Stimulated activated CD4-positive, alpha-beta T cell treated with anti-CD3 and anti-CD28 coated beads, Interleukin-15, amount 100 ng/mL, for 48 hours (primary cell): ENCODE measurements at regions not wholly inside any gene's neighbourhood (a gene's known extent, or its start where the extent isn't known, plus 50 kb on each side); places are given as distances from the start of the nearest gene placed in this dataset.
"Not testable (repeated sequence)": the region's sequence is repeated elsewhere in the genome, so short reads cannot be mapped to it uniquely, and the experiment has no call there.

Source experiments
- DNase-seq, 2 donors: peaks; one replicate each; pipeline ENCODE4 v3.0.0-alpha.2; 2020; ENCODE audit warnings: low read depth in 2 of 2

DNA sequence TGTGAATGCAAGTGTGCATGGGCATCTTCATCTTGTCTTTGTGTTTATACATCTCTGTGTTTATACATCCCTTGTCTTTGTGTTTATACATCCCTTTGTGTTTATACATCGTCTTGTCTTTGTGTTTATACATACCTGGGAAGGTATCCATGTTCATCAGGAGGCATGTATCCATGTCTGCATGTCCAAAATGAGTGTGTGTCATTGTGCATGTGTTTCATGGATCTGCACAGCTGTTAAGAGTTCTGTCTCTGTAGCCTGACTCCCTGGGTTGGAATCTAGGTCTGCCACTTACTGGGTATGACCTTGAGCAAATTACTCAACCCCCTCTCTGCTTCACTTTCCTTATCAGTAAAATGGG lies 50.1 kb upstream of the SIRPA start:
- no peak for DNase-seq

DNA sequence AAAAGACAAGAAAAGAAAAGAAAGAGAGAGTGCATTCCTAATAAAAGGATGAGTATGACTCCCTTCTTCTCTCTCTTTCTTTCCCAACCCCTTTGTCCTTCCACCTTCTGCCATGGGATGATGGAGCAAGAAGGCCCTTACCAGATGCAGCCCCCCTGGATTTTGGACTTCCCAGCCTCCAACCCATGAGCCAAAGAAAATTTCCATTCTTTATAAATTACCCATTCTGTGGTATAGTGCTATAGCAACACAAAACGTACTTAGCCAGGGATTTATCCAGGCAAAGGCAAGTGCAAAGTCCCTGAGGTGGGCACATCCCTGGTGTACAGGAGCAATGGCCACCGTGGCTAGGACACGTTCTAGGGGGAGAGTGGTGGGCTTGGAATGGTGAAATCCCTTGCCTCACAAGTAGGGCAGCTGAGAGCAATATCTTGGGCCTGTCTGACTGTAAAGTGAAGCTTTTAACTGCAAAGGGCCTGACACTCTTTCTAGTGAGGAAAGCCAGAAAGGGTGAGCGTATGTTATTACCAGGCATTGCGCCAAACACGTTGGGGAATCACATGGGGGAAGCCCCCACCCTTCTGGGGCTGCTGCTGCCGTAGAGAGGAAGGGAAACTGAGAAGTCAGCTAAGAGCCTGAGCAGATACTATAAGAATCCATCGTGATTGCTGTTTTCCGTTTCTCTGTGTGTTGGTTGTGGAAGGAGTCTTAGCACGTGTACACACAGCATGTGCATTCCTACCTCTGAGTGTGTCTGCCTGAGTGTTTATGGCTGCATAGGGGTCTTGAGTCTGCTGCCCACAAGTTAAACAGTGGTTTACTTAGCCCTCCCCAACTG lies 50.7 kb upstream of the SIRPA start:
- DNase-seq, result peak; percentile 14 to 36

DNA sequence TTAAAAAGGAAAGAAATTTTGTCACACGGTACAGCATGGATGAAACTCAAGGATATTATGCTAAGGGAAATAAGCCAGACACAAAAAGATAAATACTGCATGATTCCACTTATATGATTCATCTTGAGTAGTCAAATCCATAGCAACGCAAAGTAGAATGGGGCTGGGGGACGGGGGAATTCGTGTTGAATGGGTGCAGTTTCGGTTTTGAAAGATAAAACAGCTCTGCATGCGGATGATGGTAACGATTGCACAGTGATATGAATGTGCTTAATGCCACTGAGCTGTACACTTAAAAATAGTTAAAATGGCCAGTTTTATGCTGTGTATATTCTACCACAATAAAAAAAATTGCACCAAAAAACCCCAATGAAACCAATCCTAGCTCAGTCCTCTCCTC lies 52.9 kb upstream of the SIRPA start:
- no peak for DNase-seq

DNA sequence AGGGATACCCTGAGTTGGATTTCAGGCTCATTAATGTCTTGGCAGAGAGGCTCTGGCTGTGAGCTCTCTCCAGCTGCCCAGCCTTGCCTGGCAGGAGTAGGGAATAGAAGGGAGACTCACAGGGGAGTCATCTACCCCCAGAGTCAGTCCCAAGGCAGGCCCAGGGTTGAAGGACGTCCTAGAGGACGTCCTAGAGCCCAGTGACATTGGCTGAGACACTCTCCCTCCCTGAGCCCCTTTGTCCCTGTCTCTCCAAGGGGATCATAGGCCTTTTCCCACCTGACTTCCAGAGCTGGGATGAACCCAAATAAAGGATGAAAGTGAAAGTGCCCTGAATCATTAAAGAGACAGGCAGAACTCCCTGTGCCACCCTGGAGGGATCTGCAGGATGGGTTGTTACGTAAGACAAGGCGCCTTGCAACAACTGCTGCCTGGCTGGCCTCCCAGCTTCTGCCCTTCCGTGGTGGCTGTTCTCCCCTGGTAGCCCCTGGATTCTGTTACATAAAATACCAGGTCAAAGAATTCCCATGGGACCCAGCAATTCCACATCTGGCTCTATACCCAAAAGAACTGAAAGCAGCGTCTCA lies 53.6 kb upstream of the SIRPA start:
- DNase-seq, result no peak

DNA sequence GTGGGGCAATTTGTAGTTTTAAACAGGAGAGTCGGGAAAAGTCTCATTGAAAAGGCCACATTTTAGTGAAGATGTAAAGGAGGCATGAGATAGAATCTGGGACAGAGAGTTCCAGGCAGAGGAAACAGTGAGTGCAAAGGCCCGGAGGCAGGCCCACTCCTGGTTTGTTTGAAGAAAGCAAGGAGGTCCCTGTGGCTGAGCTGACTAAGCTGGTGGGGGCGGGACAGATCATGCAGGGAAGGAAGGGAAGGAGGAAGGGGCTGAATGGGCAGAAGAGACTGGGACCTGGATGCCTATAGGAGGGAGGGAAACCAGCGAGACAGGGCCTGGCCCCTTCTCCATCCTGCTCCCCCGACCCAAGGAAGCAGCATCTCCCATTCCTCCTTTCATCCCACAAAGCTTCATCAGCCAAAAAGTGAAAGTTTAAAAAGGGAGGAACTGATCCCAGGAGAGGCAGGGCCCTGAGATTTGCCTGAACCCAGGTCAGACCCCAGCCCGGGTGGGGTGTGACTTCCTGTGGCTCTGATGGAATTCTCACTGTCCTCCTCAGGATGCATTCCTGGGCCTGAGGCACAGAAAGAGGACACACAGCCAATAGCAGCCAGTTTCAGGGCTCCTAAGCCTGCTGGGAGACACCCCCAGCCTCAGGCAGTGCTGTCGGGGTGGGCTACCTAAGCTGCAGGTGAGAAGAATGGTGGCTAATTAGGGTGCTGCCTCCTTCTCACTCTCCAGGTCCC lies 54.2 kb upstream of the SIRPA start:
- no peak for DNase-seq

DNA sequence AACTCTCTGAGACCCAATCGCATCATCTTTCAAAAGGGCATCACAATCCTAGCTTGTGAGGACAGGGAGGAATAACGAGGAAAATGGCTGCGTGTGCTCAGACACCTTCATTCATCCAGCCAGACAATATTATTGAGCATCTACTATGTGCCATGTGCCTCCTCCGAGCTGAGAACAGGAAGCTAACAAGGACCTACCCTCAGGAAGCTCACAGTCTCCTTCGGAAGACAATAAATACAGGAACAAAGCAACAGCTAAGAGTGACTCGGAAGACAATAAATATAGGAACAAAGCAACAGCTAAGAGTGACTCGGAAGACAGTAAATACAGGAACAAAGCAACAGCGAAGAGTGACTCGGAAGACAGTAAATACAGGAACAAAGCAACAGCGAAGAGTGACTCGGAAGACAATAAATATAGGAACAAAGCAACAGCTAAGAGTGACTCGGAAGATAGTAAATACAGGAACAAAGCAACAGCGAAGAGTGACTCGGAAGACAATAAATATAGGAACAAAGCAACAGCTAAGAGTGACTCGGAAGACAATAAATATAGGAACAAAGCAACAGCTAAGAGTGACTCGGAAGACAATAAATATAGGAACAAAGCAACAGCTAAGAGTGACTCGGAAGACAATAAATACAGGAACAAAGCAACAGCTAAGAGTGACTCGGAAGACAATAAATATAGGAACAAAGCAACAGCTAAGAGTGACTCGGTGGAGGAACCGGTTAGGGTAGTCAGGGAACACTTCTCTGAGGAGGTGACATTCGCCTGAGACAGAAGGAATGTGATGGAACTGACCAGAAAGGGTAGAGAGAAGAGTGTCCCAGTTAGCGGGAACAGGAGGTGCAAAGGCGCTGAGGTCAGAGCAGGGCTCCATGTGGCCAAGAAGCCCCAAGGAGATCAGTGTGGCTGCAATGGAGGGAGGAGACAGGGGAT lies 55.6 kb upstream of the SIRPA start:
- DNase-seq, result not testable (repeated sequence)

DNA sequence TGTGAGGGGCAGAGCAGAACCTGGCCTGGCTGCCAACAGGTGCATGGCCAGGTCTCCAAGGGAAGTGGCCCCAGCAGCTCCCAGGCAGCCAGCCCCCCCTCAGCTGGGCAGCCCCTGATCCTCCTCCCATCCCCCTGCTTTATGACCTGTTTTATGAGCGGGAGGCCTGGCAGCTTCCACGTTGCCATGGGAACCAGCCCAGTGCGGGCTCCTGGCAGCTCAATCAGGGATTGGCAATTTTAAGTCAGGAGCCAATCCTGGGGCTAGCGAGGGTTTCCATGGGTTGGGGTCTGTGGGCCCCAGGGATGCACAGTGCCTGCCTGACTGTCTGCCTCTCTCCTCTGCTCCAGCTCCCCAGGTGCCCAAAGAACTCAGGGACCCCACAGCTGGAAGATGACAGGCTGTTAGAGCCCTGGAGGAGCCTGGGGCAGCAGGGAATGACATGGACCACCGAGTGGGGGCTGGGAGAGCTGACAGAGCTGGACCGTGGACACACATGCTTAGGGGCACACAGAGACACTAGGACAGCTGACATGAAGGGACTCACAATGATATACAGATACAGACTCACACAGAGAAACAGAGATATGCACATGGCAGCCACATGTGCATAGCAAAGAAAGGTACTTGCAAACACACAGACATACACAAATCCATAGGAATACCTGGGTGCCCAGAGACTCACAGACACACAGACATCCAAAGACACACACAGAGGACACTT lies 56.5 kb upstream of the SIRPA start:
- no peak for DNase-seq

DNA sequence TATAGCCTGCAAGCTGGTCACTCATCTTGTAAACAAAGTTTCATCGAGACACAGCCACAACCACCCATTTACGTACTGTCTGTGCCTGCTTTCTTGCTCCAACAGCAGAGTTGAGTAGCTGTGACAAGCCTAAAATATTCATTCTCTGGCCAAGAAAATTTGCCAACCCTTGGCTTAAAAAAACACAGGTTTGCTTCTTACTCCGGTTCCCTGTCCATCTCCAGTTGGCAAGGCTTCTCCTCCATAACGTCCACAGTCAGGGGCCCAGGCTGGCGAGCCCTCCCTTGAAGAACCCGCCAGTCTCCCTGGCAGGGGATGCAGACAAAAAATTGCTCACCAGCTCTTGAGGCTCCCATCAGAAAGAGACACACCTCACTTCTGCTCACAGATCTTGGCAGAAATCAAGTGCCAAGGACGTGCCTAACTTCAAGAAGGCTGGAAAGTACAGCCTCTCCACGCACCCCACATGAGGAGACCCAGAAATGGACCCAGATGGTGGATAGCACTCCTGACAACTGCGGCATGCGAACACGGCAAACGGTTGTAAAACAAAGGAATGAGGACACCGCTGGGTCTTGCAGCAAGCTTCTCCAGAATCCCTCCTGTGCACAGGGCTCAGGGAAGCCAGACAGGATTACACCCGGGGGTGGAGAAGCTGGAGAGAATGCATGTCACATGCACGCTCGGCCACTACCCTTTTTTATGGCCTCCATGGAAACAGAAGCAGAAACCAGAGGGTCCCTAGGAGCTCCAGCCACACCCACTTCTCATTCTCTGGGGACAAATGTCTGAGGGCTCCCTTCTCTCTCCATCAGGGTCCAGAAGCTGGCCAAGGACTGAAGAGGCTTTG lies 59.8 kb upstream of the SIRPA start:
- DNase-seq, result no peak

DNA sequence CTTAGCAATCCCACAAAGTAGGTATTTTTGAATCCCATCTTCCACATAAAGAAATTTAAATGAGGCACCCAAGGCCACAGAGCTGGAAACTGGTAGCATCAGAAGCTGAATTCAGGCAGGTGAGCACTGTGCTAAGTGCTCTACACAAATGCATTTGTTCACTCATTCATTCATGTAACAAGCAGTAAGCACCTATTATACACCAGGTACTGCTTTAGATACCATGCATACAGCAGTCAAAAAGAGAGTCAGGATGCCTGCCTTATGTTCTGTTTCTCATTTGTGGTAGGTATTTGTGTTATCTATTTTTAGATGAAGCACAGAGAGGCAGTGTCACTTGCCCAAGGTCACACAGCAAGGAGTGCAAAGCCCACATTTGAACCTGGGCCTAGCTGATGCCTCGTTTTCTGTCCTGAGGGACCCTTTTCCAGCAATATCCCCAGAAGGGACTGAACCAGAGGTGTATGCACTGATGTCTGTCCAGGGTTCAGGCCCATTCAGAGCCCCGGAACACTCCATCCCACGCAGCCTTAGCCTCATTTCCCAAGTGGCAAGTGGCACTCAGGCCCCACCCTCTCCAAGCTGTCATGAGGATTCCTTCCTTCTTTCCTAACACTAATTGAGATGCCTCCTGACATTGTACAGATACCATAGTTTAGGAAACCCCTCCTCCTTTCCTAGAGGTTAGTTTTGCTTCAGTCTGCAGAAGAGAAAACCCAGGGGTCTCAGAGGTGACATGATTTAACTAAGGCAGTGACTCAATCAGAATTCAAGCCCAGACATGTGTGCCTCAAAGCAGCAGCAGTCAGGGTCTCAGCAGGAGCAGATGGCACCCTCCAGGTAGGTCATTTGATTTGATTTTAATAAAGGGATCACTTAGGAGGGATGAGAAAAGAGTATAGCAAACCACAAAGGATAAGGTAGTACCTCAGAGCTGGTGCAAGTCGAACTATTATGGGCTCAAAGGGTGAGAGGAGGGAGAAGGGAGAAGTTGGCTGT lies 61.2 kb upstream of the SIRPA start:
- DNase-seq, result no peak

DNA sequence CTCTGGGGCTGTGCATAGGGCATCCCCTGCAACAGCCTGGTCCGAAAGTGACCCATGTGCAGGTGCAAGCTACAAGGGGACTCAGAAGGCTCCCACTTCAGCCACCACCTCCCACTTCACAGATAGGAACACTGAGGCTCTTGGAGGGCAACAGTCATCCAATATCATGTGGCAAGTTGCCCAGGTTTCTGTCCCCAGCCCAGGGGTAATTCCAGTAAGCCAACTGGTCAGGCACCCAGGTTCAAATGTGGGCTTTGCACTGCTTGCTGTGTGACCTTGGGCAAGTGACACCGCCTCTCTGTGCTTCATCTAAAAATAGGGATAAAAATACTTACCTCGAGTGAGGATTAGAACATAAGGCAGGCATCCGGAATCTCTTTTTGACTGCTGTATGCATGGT lies 62.0 kb upstream of the SIRPA start:
- DNase-seq, result no peak

DNA sequence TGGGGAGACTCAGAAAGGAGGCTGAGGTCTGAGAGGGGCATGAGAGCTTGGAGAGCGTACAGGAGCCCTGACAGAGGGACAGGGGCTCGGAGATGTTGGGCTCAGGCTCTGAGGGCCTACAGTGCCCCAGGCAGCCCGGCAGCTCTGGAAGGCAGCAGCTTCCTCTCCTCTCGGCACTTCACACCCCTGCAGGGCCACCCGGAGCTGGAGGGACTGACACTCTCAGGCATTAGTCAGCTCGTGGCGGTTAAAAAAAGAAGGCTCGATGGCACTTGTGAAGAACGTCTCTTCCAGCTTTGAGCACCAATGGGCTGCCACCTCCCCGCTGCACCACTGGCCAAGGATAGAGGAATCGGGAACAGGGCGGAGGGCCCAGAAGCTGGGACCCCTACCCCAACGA lies 62.6 kb upstream of the SIRPA start:
- DNase-seq, result no peak

DNA sequence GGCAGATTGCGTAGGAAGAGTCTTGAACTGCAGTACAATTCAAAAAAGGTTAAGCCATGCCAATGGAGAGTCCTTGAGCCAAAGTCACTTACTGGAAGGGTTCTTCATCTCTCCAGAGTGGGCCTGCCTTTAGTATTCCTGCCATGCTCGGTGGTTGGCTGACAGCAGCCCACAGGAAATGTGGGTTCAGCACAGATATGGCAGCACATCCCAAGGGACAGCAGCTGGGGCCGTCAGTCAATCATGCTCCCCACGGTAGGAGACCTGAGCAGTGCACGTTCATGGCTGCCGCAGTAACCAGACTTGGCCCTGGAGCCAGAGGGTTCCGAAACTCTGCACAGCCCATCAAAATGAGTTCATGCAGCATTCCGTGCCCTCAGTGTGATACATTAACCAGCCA lies 63.6 kb upstream of the SIRPA start:
- no peak for DNase-seq

DNA sequence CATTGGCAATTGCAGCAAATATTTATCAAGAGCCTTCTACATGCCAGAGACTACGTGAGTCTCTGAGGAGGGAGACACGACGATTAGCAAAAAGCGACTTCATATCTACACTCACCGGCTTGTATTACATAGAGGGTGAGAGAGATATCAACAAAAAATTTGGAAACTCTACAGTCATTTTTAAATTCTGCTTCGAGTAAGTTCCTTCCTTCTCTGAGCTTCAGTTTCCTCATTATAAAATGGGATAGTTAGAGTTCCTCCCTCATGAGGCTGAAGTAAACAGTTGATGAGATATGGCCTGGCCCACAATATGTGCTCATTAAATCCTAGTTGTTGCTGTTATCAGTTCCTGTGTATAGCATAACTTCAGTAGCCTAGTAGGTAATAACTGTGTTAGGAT lies 64.1 kb upstream of the SIRPA start:
- no peak for DNase-seq

DNA sequence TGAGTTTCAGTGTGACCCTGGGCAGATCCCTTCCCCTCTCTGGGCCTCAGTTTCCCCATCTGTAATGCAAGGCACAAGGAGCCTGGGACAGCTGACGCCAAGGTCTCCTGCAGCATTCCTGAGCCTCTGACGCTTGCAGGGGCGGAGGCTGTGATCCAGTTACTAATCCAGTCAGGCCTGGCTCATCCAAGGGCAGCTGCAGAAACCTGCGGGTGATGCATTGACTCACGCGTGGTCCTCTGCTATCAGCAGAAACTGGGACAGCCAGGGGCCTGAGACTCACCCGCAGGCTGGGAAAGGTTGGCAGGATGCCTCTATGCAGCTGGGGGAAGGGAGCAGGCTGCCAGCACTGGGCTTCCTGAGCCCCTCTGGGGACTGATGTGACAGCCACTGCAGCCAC lies 65.0 kb upstream of the SIRPA start:
- no peak for DNase-seq

DNA sequence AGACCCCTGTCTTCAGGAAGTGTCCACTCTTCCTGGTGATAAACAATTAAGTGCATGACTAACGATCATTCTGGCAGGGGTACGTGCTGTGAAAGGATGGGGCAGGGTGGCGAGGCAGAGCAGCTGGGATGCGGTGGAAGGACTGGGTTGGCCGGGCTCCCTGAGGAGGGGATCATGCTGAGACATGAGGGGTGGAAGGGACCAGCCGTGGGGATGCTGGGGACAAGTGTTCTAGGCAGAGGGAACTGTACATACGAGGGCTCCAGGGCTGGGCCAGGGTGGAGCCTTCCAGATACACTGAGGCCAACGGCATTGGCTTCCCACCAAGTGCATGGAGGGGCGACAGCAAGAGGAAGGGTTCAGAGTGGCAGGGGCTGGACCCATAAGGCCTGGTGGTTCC lies 65.7 kb upstream of the SIRPA start:
- DNase-seq, result no peak

DNA sequence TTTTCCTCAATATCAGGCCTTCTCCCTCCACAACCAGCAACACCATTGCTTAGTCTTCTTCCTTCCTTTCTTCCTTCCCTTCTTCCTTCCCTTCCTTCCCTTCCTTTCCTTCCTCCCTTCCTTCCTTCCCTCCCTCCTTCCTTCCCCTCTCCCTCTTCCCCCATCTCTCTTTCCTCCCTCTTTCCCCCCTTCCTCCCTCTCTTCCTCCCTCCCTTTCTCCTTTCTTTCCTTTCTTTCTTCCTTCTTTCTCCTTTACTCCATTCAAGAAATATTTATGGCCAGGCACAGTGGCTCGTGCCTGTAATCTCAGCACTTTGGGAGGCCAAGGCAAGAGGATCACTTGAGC lies 66.4 kb upstream of the SIRPA start:
- no peak for DNase-seq

DNA sequence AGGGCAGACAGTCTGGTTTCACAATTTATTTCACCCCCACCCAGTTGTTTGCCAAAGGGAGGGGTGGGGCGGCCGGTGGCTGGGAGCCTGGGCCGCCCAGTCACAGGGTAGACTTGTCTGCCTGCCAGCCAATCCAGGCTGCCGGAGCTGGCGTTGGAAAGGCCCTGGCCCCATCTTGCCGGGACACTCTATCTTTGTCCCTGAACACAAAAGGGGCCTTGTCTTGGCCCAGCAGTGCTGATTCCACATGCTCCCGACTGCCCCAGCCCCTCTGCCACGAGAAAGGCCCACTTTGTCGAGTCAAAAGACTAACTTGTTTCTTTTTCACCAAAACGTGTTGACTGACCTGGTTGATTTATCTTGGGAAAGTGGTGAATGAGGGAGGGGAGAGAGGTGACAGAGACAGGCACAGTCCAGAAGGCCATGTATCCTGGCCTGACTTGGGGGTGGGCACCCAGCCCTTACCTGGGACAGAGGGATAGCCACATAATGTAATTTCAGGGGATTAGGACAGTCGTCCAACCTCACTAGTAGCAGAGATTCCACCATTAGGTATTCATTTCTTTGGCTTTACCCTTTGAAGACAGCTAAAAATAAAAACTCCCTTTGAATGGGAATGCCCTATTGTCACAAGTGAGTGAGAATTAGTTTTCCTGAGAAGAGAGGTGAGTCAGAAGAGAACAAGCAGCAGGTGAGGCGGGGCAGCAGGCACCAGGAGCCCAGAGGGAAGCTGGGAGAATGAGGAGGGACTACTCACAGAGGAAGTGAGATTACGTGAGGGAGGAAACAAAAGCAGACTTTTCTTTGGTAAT lies 67.0 kb upstream of the SIRPA start:
- no peak for DNase-seq

DNA sequence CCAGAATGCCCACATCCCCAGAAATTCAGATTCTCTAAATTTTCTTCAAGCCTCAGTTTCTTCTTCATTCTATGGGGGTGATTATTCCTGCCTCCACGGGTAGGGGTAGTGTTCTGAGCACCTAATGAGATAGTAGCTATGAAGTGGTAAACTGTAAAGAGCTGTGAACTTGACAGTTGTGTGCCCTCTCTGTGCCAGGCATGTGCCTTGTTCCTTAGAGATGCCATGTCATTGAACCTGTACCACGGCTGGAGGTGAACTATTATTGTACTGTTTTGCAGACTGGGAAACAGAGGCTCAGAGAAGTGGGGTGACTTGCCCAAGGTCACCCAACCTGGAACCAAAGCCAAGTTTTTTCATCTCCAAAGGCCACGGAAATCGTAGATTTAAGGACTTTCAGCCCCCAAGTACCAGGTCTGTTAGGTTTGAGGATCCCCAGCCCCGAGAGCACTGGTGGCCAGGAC lies 67.7 kb upstream of the SIRPA start:
- no peak for DNase-seq
